Renal cortex interstitium (tissue), 11 donors: ENCODE measurements at regions not wholly inside any gene's neighbourhood (a gene's known extent, or its start where the extent isn't known, plus 50 kb on each side); places are given as distances from the start of the nearest gene placed in this dataset.
"Not testable (repeated sequence)": the region's sequence is repeated elsewhere in the genome, so short reads cannot be mapped to it uniquely, and the experiment has no call there.

Experiments used
- DNase-seq, 11 donors: peaks; one replicate each; pipeline ENCODE4 v3.0.0-alpha.2; 2013; ENCODE audit warnings: low read depth in 9 of 11, low spot score in 4 of 11; ENCODE audit errors: extremely low read depth in 1 of 11

GRCh38 chr4:184282895-184283654 is 65.4 kb upstream of the ENPP6 start:
- no peak for DNase-seq

- no peak for DNase-seq
These were observed 64.6 kb upstream of the ENPP6 start for GRCh38 chr4:184282251-184282713.

- DNase-seq, result no peak
These were observed 63.8 kb upstream of the ENPP6 start for GRCh38 chr4:184281231-184282139.

- no peak for DNase-seq
These were observed 63.0 kb upstream of the ENPP6 start for GRCh38 chr4:184280591-184281071.

GRCh38 chr4:184280137-184280536 is 62.5 kb upstream of the ENPP6 start:
- DNase-seq, result no peak

GRCh38 chr4:184279496-184280061 is 61.9 kb upstream of the ENPP6 start:
- no peak for DNase-seq

- DNase-seq, result not testable (repeated sequence)
These were observed 60.1 kb upstream of the ENPP6 start for GRCh38 chr4:184277769-184278168.

- DNase-seq, result not testable (repeated sequence)
These were observed 59.3 kb upstream of the ENPP6 start for GRCh38 chr4:184277010-184277409.

- DNase-seq, result not testable (repeated sequence)
These were observed 58.7 kb upstream of the ENPP6 start for GRCh38 chr4:184276346-184276745.

- DNase-seq, result no peak
These were observed 58.1 kb upstream of the ENPP6 start for GRCh38 chr4:184275766-184276165.

GRCh38 chr4:184274286-184274951 is 56.7 kb upstream of the ENPP6 start:
- no peak for DNase-seq

- no peak for DNase-seq
These were observed 55.8 kb upstream of the ENPP6 start for GRCh38 chr4:184273166-184274147.

- DNase-seq, result no peak
These were observed 53.2 kb upstream of the ENPP6 start for GRCh38 chr4:184270808-184271413.

GRCh38 chr4:184269879-184270430 is 52.3 kb upstream of the ENPP6 start:
- no peak for DNase-seq

GRCh38 chr4:184268584-184269160 is 51.0 kb upstream of the ENPP6 start:
- no peak for DNase-seq

- no peak for DNase-seq
These were observed 50.3 kb upstream of the ENPP6 start for GRCh38 chr4:184267673-184268583.
